HCT116 (cell line): ENCODE measurements at regions not wholly inside any gene's neighbourhood (a gene's known extent, or its start where the extent isn't known, plus 50 kb on each side); places are given as distances from the start of the nearest gene placed in this dataset.

Experiments used
- ATAC-seq: fragments of 200-7000 bp; cut with Tn5 transposase; 2 replicates; pipeline ENCODE4 v1.9.1; 2020; ENCODE audit warnings: mild to moderate bottlenecking, moderate library complexity
- BruUV-seq: library from RNA; stranded (reverse); fragments of 400-500 nt; replicated peaks from 2 replicates; lab custom pipeline; 2021; lab: Mats Ljungman, UMichigan
- CTCF ChIA-PET: fragments of 300-600 bp; sonication (Branson Sonifier 250); formaldehyde crosslinking; loops from one replicate; lab custom pipeline; 2021; ENCODE audit warnings: antibody characterized with exemption; lab: Charles Lee
- POLR2A ChIA-PET: fragments of 300-600, 350-600 bp; sonication (Branson Sonifier 250); formaldehyde crosslinking; loops from one replicate; lab custom pipeline; 2021; ENCODE audit warnings: antibody characterized with exemption; lab: Charles Lee
- RAD21 ChIA-PET, 2 experiments: fragments of 300-600 bp; sonication (Branson Sonifier 250); formaldehyde crosslinking; loops; one replicate each; lab custom pipeline; 2023; ENCODE audit warnings: low total read pairs in 2 of 2; ENCODE audit not compliant: uncharacterized antibody in 2 of 2, unreplicated experiment in 2 of 2, low non-redundant PET in 1 of 2; lab: Charles Lee
- DNase-seq: peaks from one replicate; pipeline ENCODE4 v3.0.0-alpha.2; 2010; ENCODE audit warnings: low read depth, low spot score
- H2AFZ ChIP-seq: fragments of 200-600 bp; shearing (Covaris generic), sonication (generic); 2 replicates; pipeline ENCODE4 v1.6.1; 2017; ENCODE audit warnings: low read depth, mixed run types, mixed read lengths, antibody characterized with exemption, low read length; ENCODE audit not compliant: poor library complexity, severe bottlenecking
- H3K27ac ChIP-seq: 2 replicates; pipeline ENCODE4 v1.5.1; 2012; ENCODE audit warnings: low read depth, low read length
- H3K27me3 ChIP-seq: fragments of 200-600 bp; sonication (generic); 2 replicates; pipeline ENCODE4 v1.6.1; 2016; ENCODE audit warnings: mixed run types, low read length, mixed read lengths; ENCODE audit not compliant: insufficient read depth
- H3K36me3 ChIP-seq, 2 experiments: fragments of 200-500 bp in 1 of 2; fragments of 200-600 bp in 1 of 2; sonication (Bioruptor generic) in 1 of 2; sonication (generic) in 1 of 2; 2 replicates each; pipeline versions ENCODE4 v1.5.1 to v1.6.1; 2014 to 2016; ENCODE audit warnings: low read length in 2 of 2, inconsistent platforms in 1 of 2, mixed read lengths in 1 of 2, mixed run types in 1 of 2; ENCODE audit not compliant: insufficient read depth in 2 of 2, control insufficient read depth in 1 of 2
- H3K4me1 ChIP-seq, 2 experiments: fragments of 200-600 bp in 1 of 2; sonication (generic) in 1 of 2; 2 replicates each; pipeline versions ENCODE4 v1.5.1 to v1.6.1; 2012 to 2017; ENCODE audit warnings: low read length in 2 of 2, inconsistent platforms in 1 of 2, mild to moderate bottlenecking in 1 of 2, mixed read lengths in 1 of 2, mixed run types in 1 of 2, moderate library complexity in 1 of 2; ENCODE audit not compliant: insufficient read depth in 2 of 2, control insufficient read depth in 1 of 2
- H3K4me2 ChIP-seq: fragments of 200-600 bp; sonication (generic); 2 replicates; pipeline ENCODE4 v1.6.1; 2017; ENCODE audit warnings: mixed run types, low read length, mixed read lengths
- H3K4me3 ChIP-seq, 2 experiments: fragments of 200-600 bp in 1 of 2; sonication (generic) in 1 of 2; replicated peaks in 1 of 2; 2 replicates each; pipeline ENCODE4 v1.5.1; 2011 to 2016; ENCODE audit warnings: low read length in 2 of 2, control low read depth in 1 of 2, low read depth in 1 of 2, mild to moderate bottlenecking in 1 of 2, mixed read lengths in 1 of 2, mixed run types in 1 of 2
- H3K79me2 ChIP-seq: fragments of 200-600 bp; sonication (generic); 2 replicates; pipeline ENCODE4 v1.6.1; 2017; ENCODE audit warnings: mild to moderate bottlenecking, mixed run types, low read length, moderate library complexity, mixed read lengths; ENCODE audit not compliant: insufficient read depth
- H3K9ac ChIP-seq: fragments of 200-600 bp; sonication (generic); 2 replicates; pipeline ENCODE4 v1.6.1; 2016; ENCODE audit warnings: low read length, mixed read lengths
- H3K9me2 ChIP-seq: fragments of 200-600 bp; sonication (generic), shearing (Covaris generic); 2 replicates; pipeline ENCODE4 v1.6.1; 2017; ENCODE audit warnings: mixed run types, mild to moderate bottlenecking, moderate library complexity; ENCODE audit not compliant: insufficient read depth
- H3K9me3 ChIP-seq, 2 experiments: fragments of 200-500 bp in 1 of 2; fragments of 200-600 bp in 1 of 2; sonication (Bioruptor generic) in 1 of 2; sonication (generic) in 1 of 2; 2 replicates each; pipeline ENCODE4 v1.6.1; 2014 to 2017; ENCODE audit warnings: low read length in 2 of 2, mixed read lengths in 2 of 2, inconsistent platforms in 1 of 2, low read depth in 1 of 2, mild to moderate bottlenecking in 1 of 2, mixed run types in 1 of 2, moderate library complexity in 1 of 2; ENCODE audit not compliant: control insufficient read depth in 1 of 2, insufficient read depth in 1 of 2
- H4K20me1 ChIP-seq: fragments of 200-600 bp; sonication (generic), shearing (Covaris generic); 2 replicates; pipeline ENCODE4 v1.6.1; 2017; ENCODE audit warnings: mixed run types, mild to moderate bottlenecking, moderate library complexity; ENCODE audit not compliant: insufficient read depth
- ATF3 ChIP-seq: IDR thresholded peaks from 2 replicates; pipeline ENCODE4 v1.6.1; 2012
- EGR1 ChIP-seq: IDR thresholded peaks from 2 replicates; pipeline ENCODE4 v1.6.1; 2012; ENCODE audit warnings: low read depth
- EZH2 ChIP-seq: fragments of 200-600 bp; sonication (generic); IDR thresholded peaks from 2 replicates; pipeline ENCODE4 v1.6.1; 2017; ENCODE audit warnings: antibody characterized with exemption, mixed run types
- EZH2phosphoT487 ChIP-seq: fragments of 200-600 bp; IDR thresholded peaks from 2 replicates; pipeline ENCODE4 v1.6.1; 2018; ENCODE audit warnings: antibody characterized with exemption, borderline replicate concordance
- JUND ChIP-seq: IDR thresholded peaks from 2 replicates; pipeline ENCODE4 v1.6.1; 2012
- MAX ChIP-seq: IDR thresholded peaks from 2 replicates; pipeline ENCODE4 v1.6.1; 2012
- POLR2A ChIP-seq: IDR thresholded peaks from 2 replicates; pipeline ENCODE4 v1.7.0; 2011; ENCODE audit warnings: borderline replicate concordance; ENCODE audit not compliant: insufficient read depth, insufficient read length; ENCODE audit errors: extremely low read depth
- POLR2AphosphoS5 ChIP-seq: IDR thresholded peaks from 2 replicates; pipeline ENCODE4 v1.6.1; 2011; ENCODE audit warnings: mild to moderate bottlenecking, low read depth, low read length, moderate library complexity
- RAD21 ChIP-seq: IDR thresholded peaks from 2 replicates; pipeline ENCODE4 v1.6.1; 2012; ENCODE audit warnings: low read depth, mild to moderate bottlenecking
- SIN3A ChIP-seq: IDR thresholded peaks from 2 replicates; pipeline ENCODE4 v1.6.1; 2012; ENCODE audit warnings: low read depth
- YY1 ChIP-seq: IDR thresholded peaks from 2 replicates; pipeline ENCODE4 v1.6.1; 2011; ENCODE audit warnings: low read length, low read depth, moderate library complexity, mild to moderate bottlenecking; ENCODE audit not compliant: insufficient replicate concordance; ENCODE audit errors: extremely low read depth
- ZBTB33 ChIP-seq: IDR thresholded peaks from 2 replicates; pipeline ENCODE4 v1.6.1; 2011; ENCODE audit warnings: mild to moderate bottlenecking, low read length, moderate library complexity; ENCODE audit not compliant: insufficient replicate concordance; ENCODE audit errors: extremely low read depth
- ZFX ChIP-seq: fragments of 450-650 bp; IDR thresholded peaks from 2 replicates; pipeline ENCODE4 v1.6.1; 2017
- ZNF274 ChIP-seq: fragments of 200-500 bp; sonication (Bioruptor generic); IDR thresholded peaks from 2 replicates; pipeline ENCODE4 v1.6.1; 2014; ENCODE audit warnings: mild to moderate bottlenecking, low read depth, low read length, inconsistent platforms
- intact Hi-C: fragments of 100-400 bp; cut with micrococcal nuclease; formaldehyde crosslinking; loops from 2 replicates; pipeline ENCODE4 v1.10.0; 2022

GRCh38 chr6:139540894-139541293 is 166.4 kb upstream of the CITED2 start:
- ChIA-PET RAD21 (no interaction called here), CTCF (no interaction called here)
- Histone ChIP-seq H3K27ac (no peak overlapping the region), H3K9me3 (no peaks in the 10 kb centered on the region), H3K79me2 (no peaks in the 10 kb centered on the region), H3K27me3 (no peaks in the 10 kb centered on the region)
- TF ChIP-seq ZNF274, result no peak
- TF ChIP-seq EZH2phosphoT487, result no peak
- TF ChIP-seq, all 23 proteins: peak for 0
- Histone ChIP-seq H3K4me3 (no peak overlapping the region), H3K9ac (no peak overlapping the region), H3K4me2 (no peak overlapping the region), H3K9me2 (no peaks in the 10 kb centered on the region), H2AFZ (no peak overlapping the region), H3K4me1 (peaks cover 5 to 17% of the 10 kb centered on the region in 2 experiments; a peak in 3 of 4 replicates), H4K20me1 (no peaks in the 10 kb centered on the region), H3K36me3 (no peaks in the 10 kb centered on the region)
- ATAC-seq (no peak), DNase-seq (no peak)
- BruUV-seq, result no TSS peak
- intact Hi-C loops, result no loop called here
- POLR2A ChIA-PET, result no interaction called here

- ATAC-seq (peak; percentile 27; the same call in 1 of the 2 replicates), DNase-seq (no peak)
- Histone ChIP-seq H3K79me2 (no peaks in the 10 kb centered on the region), H3K9me3 (no peaks in the 10 kb centered on the region), H3K4me1 (peaks cover 5 to 17% of the 10 kb centered on the region in 2 experiments; a peak in 3 of 4 replicates), H3K36me3 (no peaks in the 10 kb centered on the region), H3K27me3 (no peaks in the 10 kb centered on the region), H2AFZ (peak overlapping the region; percentile 86), H3K4me2 (peak overlapping the region; percentile 62), H3K9ac (no peak overlapping the region), H4K20me1 (no peaks in the 10 kb centered on the region), H3K9me2 (no peaks in the 10 kb centered on the region), H3K4me3 (peak overlapping the region in 1 of 2 experiments; percentile 10; a peak in 1 of 4 replicates), H3K27ac (no peak overlapping the region)
- ChIA-PET RAD21 (no interaction called here), CTCF (no interaction called here), POLR2A (no interaction called here)
- no peak for TF ChIP-seq EGR1
- TF ChIP-seq POLR2A, result no peak
- TF ChIP-seq ZFX, result no peak
- TF ChIP-seq ZNF274, result no peak
- no peak for TF ChIP-seq POLR2AphosphoS5
- TF ChIP-seq SIN3A, result no peak
- TF ChIP-seq ATF3, result no peak
- no peak for TF ChIP-seq ZBTB33
- no peak for TF ChIP-seq MAX
- no peak for TF ChIP-seq EZH2
- no peak for TF ChIP-seq RAD21
- no peak for TF ChIP-seq JUND
- TF ChIP-seq YY1, result no peak
- intact Hi-C loops, result no loop called here
- BruUV-seq, result no TSS peak
These were observed 165.8 kb upstream of the CITED2 start for GRCh38 chr6:139540276-139540675.
